Dendritic cell treated with granulocyte-macrophage colony-stimulating factor and Interleukin-4, amounts not matched to agents 40 ng/mL and 50 ng/mL, for 4 days (primary cell): ENCODE measurements at regions not wholly inside any gene's neighbourhood (a gene's known extent, or its start where the extent isn't known, plus 50 kb on each side); places are given as distances from the start of the nearest gene placed in this dataset.

Experiments
- H3K27ac Mint-ChIP-seq: one replicate; pipeline ENCODE4 v1.8.0; 2022; ENCODE audit warnings: mild to moderate bottlenecking, mixed read lengths
- H3K27me3 Mint-ChIP-seq: one replicate; pipeline ENCODE4 v1.8.0; 2022; ENCODE audit warnings: mild to moderate bottlenecking, mixed read lengths
- H3K36me3 Mint-ChIP-seq: one replicate; pipeline ENCODE4 v1.8.0; 2022; ENCODE audit warnings: low read depth, mixed read lengths
- H3K4me1 Mint-ChIP-seq: one replicate; pipeline ENCODE4 v1.8.0; 2022; ENCODE audit warnings: low read depth, mixed read lengths
- H3K4me3 Mint-ChIP-seq: one replicate; pipeline ENCODE4 v1.8.0; 2022; ENCODE audit warnings: mild to moderate bottlenecking, moderate library complexity, mixed read lengths
- H3K9me3 Mint-ChIP-seq: one replicate; pipeline ENCODE4 v1.8.0; 2022; ENCODE audit warnings: mixed read lengths
- intact Hi-C: fragments of 100-400 bp; cut with micrococcal nuclease; formaldehyde crosslinking; loops from one replicate; pipeline ENCODE4 v1.15.0; 2022

GRCh38 chr3:8256441-8257071 lies 245.1 kb upstream of the LMCD1 start:
- intact Hi-C loops: no loop called here
- H3K9me3 Mint-ChIP-seq: peaks cover 16% of the 10 kb centered on the region
- H3K36me3 Mint-ChIP-seq: no peaks in the 10 kb centered on the region
- no peaks in the 10 kb centered on the region for H3K4me1 Mint-ChIP-seq
- no peak overlapping the region for H3K4me3 Mint-ChIP-seq
- no peak overlapping the region for H3K27ac Mint-ChIP-seq
- H3K27me3 Mint-ChIP-seq: no peaks in the 10 kb centered on the region

GRCh38 chr3:8261018-8261417 lies 240.6 kb upstream of the LMCD1 start:
- Mint-ChIP-seq H3K36me3 (no peaks in the 10 kb centered on the region), H3K27ac (no peak overlapping the region)

GRCh38 chr3:8266730-8267131 lies 234.9 kb upstream of the LMCD1 start:
- H3K36me3 Mint-ChIP-seq: no peaks in the 10 kb centered on the region
- H3K4me1 Mint-ChIP-seq: no peaks in the 10 kb centered on the region
- H3K27ac Mint-ChIP-seq: no peak overlapping the region
- H3K9me3 Mint-ChIP-seq: peaks cover 3% of the 10 kb centered on the region
- intact Hi-C loops: no loop called here
- H3K27me3 Mint-ChIP-seq: no peaks in the 10 kb centered on the region
- H3K4me3 Mint-ChIP-seq: no peak overlapping the region

More at GRCh38 chr3:8261018-8261417, 240.6 kb upstream of the LMCD1 start:
- peaks cover 21% of the 10 kb centered on the region for H3K9me3 Mint-ChIP-seq
- no peak overlapping the region for H3K4me3 Mint-ChIP-seq
- H3K4me1 Mint-ChIP-seq: no peaks in the 10 kb centered on the region
- no peaks in the 10 kb centered on the region for H3K27me3 Mint-ChIP-seq
- intact Hi-C loops: no loop called here

GRCh38 chr3:8273479-8273878 lies 228.1 kb upstream of the LMCD1 start:
- no peaks in the 10 kb centered on the region for H3K36me3 Mint-ChIP-seq
- H3K27me3 Mint-ChIP-seq: no peaks in the 10 kb centered on the region
- intact Hi-C loops: no loop called here
- H3K4me3 Mint-ChIP-seq: no peak overlapping the region
- no peaks in the 10 kb centered on the region for H3K9me3 Mint-ChIP-seq
- no peak overlapping the region for H3K27ac Mint-ChIP-seq
- no peaks in the 10 kb centered on the region for H3K4me1 Mint-ChIP-seq

GRCh38 chr3:8276056-8276455 lies 225.6 kb upstream of the LMCD1 start:
- H3K36me3 Mint-ChIP-seq: no peaks in the 10 kb centered on the region
- no peak overlapping the region for H3K4me3 Mint-ChIP-seq
- intact Hi-C loops: no loop called here
- no peaks in the 10 kb centered on the region for H3K27me3 Mint-ChIP-seq
- H3K4me1 Mint-ChIP-seq: no peaks in the 10 kb centered on the region
- H3K27ac Mint-ChIP-seq: no peak overlapping the region
- no peaks in the 10 kb centered on the region for H3K9me3 Mint-ChIP-seq

- Mint-ChIP-seq H3K9me3 (no peaks in the 10 kb centered on the region), H3K4me1 (no peaks in the 10 kb centered on the region), H3K36me3 (no peaks in the 10 kb centered on the region), H3K27me3 (no peaks in the 10 kb centered on the region), H3K27ac (no peak overlapping the region), H3K4me3 (no peak overlapping the region)
- intact Hi-C loops: no loop called here
Measured at GRCh38 chr3:8276506-8276905, 225.1 kb upstream of the LMCD1 start.

- no peaks in the 10 kb centered on the region for H3K9me3 Mint-ChIP-seq
- no peaks in the 10 kb centered on the region for H3K4me1 Mint-ChIP-seq
- H3K27me3 Mint-ChIP-seq: no peaks in the 10 kb centered on the region
- H3K27ac Mint-ChIP-seq: no peak overlapping the region
- no peaks in the 10 kb centered on the region for H3K36me3 Mint-ChIP-seq
- intact Hi-C loops: no loop called here
- no peak overlapping the region for H3K4me3 Mint-ChIP-seq
Measured at GRCh38 chr3:8278448-8278847, 223.2 kb upstream of the LMCD1 start.

- no peaks in the 10 kb centered on the region for H3K36me3 Mint-ChIP-seq
- no peaks in the 10 kb centered on the region for H3K9me3 Mint-ChIP-seq
- H3K27me3 Mint-ChIP-seq: no peaks in the 10 kb centered on the region
- no peak overlapping the region for H3K27ac Mint-ChIP-seq
- no peak overlapping the region for H3K4me3 Mint-ChIP-seq
- intact Hi-C loops: no loop called here
- H3K4me1 Mint-ChIP-seq: no peaks in the 10 kb centered on the region
Measured at GRCh38 chr3:8279476-8279875, 222.1 kb upstream of the LMCD1 start.

GRCh38 chr3:8279886-8280550 lies 221.6 kb upstream of the LMCD1 start:
- H3K36me3 Mint-ChIP-seq: no peaks in the 10 kb centered on the region
- H3K27me3 Mint-ChIP-seq: no peaks in the 10 kb centered on the region
- no peaks in the 10 kb centered on the region for H3K9me3 Mint-ChIP-seq
- H3K4me3 Mint-ChIP-seq: no peak overlapping the region
- H3K27ac Mint-ChIP-seq: no peak overlapping the region
- intact Hi-C loops: no loop called here
- no peaks in the 10 kb centered on the region for H3K4me1 Mint-ChIP-seq

GRCh38 chr3:8282541-8283165 lies 219.0 kb upstream of the LMCD1 start:
- intact Hi-C loops: no loop called here
- Mint-ChIP-seq H3K9me3 (no peaks in the 10 kb centered on the region), H3K36me3 (no peaks in the 10 kb centered on the region), H3K4me1 (no peaks in the 10 kb centered on the region), H3K27me3 (no peaks in the 10 kb centered on the region), H3K27ac (no peak overlapping the region), H3K4me3 (no peak overlapping the region)

- no peak overlapping the region for H3K4me3 Mint-ChIP-seq
- no peaks in the 10 kb centered on the region for H3K9me3 Mint-ChIP-seq
- H3K27ac Mint-ChIP-seq: no peak overlapping the region
- no peaks in the 10 kb centered on the region for H3K4me1 Mint-ChIP-seq
- H3K27me3 Mint-ChIP-seq: no peaks in the 10 kb centered on the region
- no peaks in the 10 kb centered on the region for H3K36me3 Mint-ChIP-seq
- intact Hi-C loops: no loop called here
Measured at GRCh38 chr3:8283193-8283592, 218.4 kb upstream of the LMCD1 start.

- H3K27ac Mint-ChIP-seq: no peak overlapping the region
- no peak overlapping the region for H3K4me3 Mint-ChIP-seq
- no peaks in the 10 kb centered on the region for H3K4me1 Mint-ChIP-seq
- H3K36me3 Mint-ChIP-seq: no peaks in the 10 kb centered on the region
- intact Hi-C loops: no loop called here
- no peaks in the 10 kb centered on the region for H3K9me3 Mint-ChIP-seq
- no peaks in the 10 kb centered on the region for H3K27me3 Mint-ChIP-seq
Measured at GRCh38 chr3:8286086-8286485, 215.5 kb upstream of the LMCD1 start.

- Mint-ChIP-seq H3K4me3 (no peak overlapping the region), H3K4me1 (no peaks in the 10 kb centered on the region), H3K27ac (no peak overlapping the region), H3K36me3 (no peaks in the 10 kb centered on the region), H3K27me3 (no peaks in the 10 kb centered on the region), H3K9me3 (no peaks in the 10 kb centered on the region)
- intact Hi-C loops: no loop called here
Measured at GRCh38 chr3:8286749-8287148, 214.9 kb upstream of the LMCD1 start.

- no peak overlapping the region for H3K4me3 Mint-ChIP-seq
- H3K36me3 Mint-ChIP-seq: no peaks in the 10 kb centered on the region
- no peak overlapping the region for H3K27ac Mint-ChIP-seq
- intact Hi-C loops: no loop called here
- H3K27me3 Mint-ChIP-seq: no peaks in the 10 kb centered on the region
- no peaks in the 10 kb centered on the region for H3K4me1 Mint-ChIP-seq
- no peaks in the 10 kb centered on the region for H3K9me3 Mint-ChIP-seq
Measured at GRCh38 chr3:8290611-8291010, 211.0 kb upstream of the LMCD1 start.

GRCh38 chr3:8296461-8296860 lies 205.2 kb upstream of the LMCD1 start:
- Mint-ChIP-seq H3K27me3 (no peaks in the 10 kb centered on the region), H3K27ac (no peak overlapping the region), H3K9me3 (no peaks in the 10 kb centered on the region), H3K4me3 (no peak overlapping the region), H3K36me3 (no peaks in the 10 kb centered on the region), H3K4me1 (no peaks in the 10 kb centered on the region)
- intact Hi-C loops: no loop called here
